ENCODE measurements at regions not wholly inside any gene's neighbourhood (a gene's known extent, or its start where the extent isn't known, plus 50 kb on each side); places are given as distances from the start of the nearest gene placed in this dataset.

DNA sequence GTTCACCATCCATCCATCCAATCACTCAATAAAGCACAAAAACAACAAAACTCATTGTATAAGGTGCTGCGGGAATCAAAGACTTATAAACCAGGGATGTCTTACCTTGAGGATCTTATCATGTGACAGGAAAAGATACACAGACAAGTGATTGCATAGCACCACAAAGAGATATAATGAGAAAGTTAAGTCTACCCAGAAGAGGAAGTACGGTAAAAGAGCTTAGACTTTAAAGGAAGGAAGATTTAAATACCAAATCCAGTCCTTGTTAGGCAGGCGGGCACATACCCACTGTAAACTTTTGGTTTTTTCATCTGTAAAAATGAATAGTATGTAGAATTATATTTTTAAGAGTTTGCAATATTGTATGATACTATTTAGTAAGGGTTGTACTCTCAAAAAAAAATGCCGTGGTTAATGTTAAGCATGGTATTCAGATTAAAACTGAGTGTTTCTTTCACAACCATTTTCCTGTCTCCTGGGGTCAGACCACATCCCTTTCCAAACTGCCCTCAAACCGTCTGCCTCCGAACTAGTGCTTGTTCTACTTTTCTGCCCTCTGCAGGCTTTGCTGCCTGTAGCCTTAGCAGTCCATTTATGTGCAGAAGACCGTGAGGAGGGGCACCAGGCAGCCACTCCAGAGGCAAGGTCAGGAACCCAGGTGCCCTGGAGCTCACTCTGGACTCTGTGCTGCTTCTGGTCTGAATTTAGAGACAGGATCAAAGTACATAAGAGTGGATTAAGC is 179.5 kb upstream of the SYNDIG1 start:
- H3K27ac ChIP-seq, result no peak overlapping the region
- DNase-seq (ENCODE audit: low read depth, low spot score), result no peak

GRCh38 chr20:24283186-24283585 is 186.2 kb upstream of the SYNDIG1 start:
- H3K27ac ChIP-seq, result no peak overlapping the region
- no peak for DNase-seq (ENCODE audit: low read depth, low spot score)

GRCh38 chr20:24277196-24277595 is 192.2 kb upstream of the SYNDIG1 start:
- no peak for DNase-seq (ENCODE audit: low read depth, low spot score)
- no peak overlapping the region for H3K27ac ChIP-seq

DNA sequence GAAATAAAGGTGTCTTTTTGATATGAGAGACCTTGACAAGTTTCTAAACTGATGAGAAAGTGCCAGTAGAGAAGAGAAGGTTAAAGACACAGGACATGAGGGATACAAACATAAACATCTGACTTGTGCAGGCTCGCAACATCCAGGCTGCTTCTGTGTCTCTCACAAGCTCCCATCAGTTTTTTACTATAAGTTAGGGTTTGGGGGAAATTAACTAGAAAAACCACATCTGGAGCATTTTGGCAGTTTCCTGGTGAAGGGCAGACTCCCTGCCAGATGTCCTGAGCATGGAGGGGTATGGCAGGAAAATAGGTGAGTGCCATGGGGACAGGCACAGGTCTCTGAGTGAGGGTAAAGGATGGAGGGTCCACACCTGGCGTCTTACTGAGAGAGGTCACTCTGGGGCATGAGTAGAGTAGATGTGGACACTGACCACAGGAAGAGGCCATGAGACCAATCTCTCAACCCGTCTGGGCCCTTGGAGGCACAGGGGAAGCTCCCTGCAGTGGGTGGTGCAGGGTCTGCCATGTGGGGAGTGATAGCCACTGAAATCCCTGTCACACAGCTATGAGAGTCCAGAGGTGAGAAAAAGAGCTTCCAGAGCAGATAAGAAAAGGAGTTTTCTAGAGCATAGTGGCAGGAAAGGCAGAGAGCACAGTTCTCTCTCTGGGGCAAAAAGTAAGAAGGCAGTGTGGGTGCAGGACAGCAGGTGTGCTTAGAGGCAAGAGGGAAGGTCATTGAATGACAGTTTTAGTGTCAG is 193.3 kb upstream of the SYNDIG1 start:
- no peak overlapping the region for H3K27ac ChIP-seq
- DNase-seq (ENCODE audit: low read depth, low spot score), result no peak

- DNase-seq (ENCODE audit: low read depth, low spot score), result no peak
- H3K27ac ChIP-seq, result no peak overlapping the region
Observed at GRCh38 chr20:24273251-24273650, 196.2 kb upstream of the SYNDIG1 start.

DNA sequence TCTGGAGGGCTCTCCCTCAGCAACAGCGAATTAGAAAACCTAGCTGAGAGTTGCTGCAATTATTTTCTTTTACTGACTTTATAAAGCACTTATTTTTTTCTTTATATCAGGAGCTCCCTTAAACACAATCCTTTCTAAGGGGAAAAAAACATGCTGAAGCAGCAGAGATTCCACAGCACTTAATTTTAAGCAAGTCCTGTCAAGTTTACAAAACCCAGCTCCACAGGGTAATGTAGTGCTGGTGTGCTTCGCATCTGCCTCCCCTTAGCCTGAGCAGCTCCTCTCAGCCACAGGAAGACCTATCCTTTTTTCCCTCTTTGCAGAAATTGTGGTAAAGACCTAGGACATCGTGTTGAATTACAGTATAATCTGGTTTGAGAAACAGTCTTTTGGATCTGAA is 208.1 kb upstream of the SYNDIG1 start:
- DNase-seq (ENCODE audit: low read depth, low spot score), result no peak
- H3K27ac ChIP-seq, result no peak overlapping the region

DNA sequence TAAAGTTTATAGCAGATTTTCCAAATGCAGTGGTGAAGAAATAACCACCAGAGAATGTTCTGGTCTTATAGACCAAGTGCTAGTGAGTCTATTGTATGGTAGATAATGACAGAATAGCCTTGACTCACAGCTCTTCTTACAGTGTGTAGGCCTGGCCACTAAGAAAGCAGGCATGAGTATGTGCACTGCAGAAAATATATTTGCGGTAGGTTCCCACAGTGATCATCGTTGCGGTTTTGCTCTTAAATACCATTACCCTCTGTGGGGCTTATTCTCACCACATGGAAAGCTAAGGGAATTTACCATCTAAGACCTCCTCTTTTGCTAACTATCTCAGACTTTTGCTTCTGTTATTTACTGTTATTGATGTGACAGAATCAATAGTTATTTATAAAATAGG is 212.3 kb upstream of the SYNDIG1 start:
- no peak for DNase-seq (ENCODE audit: low read depth, low spot score)
- H3K27ac ChIP-seq, result no peak overlapping the region

- DNase-seq (ENCODE audit: low read depth, low spot score), result no peak
- no peak overlapping the region for H3K27ac ChIP-seq
Observed at GRCh38 chr20:24256307-24256706, 213.1 kb upstream of the SYNDIG1 start.

DNA sequence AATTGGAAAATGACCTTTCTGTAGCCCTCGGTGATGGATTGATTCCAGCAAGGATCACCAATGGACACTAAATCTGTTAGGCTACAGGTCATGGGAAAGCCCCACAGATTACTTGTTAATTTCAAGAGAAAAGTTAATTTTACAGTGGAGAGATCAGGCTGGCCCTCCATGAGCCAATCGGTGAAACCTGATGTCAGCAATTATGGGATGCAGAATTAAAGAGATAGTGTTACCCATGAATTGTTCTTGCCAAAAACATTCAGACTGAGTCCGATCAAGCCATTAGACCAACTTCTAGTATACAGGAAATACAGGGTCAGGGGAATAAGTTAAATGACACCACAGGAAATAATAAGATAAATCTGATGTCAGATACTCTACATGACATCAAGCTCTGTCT is 214.9 kb upstream of the SYNDIG1 start:
- H3K27ac ChIP-seq, result no peak overlapping the region
- DNase-seq (ENCODE audit: low read depth, low spot score), result no peak

DNA sequence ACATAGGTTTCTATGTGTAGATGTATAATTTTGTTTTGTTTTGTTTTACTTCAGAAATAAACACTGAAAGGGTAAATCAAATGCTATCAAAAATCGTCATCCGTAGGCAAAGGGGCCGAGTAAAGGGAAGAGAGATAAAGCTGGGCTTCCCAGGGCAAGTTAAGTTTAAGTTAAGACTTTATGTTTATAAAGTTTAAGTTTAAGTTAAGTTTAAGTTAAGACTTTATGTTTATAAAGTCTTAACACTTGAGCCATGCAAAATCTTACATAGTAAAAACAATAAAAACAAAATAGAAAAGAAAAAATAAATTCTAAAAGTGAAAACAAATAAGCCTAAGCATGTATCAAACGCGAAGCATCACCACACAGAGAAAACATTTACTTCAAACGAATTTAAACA is 216.1 kb upstream of the SYNDIG1 start:
- no peak overlapping the region for H3K27ac ChIP-seq
- DNase-seq (ENCODE audit: low read depth, low spot score), result no peak

- H3K27ac ChIP-seq, result no peak overlapping the region
- DNase-seq (ENCODE audit: low read depth, low spot score), result no peak
Observed at GRCh38 chr20:24245094-24245493, 224.3 kb upstream of the SYNDIG1 start.

DNA sequence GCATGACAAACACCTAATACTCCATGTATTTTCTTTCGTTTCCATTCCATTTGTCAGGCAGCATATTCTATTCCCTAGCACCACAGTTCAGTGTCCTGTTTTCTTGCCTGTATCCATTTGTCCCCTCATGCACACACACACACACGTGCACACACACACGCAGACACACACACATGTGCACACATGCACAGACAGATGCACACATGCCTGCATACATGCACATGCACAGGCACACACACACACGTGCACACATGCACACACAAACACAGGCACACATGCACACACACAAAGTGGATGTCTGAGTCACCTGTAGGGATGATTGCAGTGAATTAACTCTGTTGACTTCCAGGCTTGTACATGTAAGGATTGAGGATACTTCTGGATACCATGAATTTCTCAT is 226.7 kb upstream of the SYNDIG1 start:
- no peak overlapping the region for H3K27ac ChIP-seq

DNA sequence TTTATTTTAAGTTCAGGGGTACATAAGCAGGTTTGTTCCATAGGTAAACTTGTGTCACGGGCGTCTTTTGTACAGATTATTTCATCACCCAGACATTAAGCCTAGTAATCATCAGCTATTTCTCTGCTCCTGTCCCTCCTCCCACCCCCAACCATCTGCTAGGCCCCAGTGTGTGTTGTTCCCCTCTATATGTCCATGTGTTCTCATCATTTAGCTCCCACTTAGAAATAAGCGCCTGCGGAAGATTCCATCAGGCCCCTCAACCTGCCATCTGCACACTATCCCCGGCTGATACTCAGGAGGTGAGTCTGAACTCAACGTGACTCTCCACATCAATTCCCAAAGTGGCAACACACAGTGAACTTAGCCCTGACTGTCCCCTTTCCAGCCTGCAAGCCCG is 228.0 kb upstream of the SYNDIG1 start:
- no peak overlapping the region for H3K27ac ChIP-seq
- no peak for DNase-seq (ENCODE audit: low read depth, low spot score)

More for the DNA sequence above, 226.7 kb upstream of the SYNDIG1 start:
- DNase-seq (ENCODE audit: low read depth, low spot score), result no peak

GRCh38 chr20:24236963-24237362 is 232.5 kb upstream of the SYNDIG1 start:
- no peak overlapping the region for H3K27ac ChIP-seq

GRCh38 chr20:24236201-24236600 is 233.2 kb upstream of the SYNDIG1 start:
- H3K27ac ChIP-seq, result no peak overlapping the region
- DNase-seq (ENCODE audit: low read depth, low spot score), result no peak

More at GRCh38 chr20:24236963-24237362, 232.5 kb upstream of the SYNDIG1 start:
- no peak for DNase-seq (ENCODE audit: low read depth, low spot score)

DNA sequence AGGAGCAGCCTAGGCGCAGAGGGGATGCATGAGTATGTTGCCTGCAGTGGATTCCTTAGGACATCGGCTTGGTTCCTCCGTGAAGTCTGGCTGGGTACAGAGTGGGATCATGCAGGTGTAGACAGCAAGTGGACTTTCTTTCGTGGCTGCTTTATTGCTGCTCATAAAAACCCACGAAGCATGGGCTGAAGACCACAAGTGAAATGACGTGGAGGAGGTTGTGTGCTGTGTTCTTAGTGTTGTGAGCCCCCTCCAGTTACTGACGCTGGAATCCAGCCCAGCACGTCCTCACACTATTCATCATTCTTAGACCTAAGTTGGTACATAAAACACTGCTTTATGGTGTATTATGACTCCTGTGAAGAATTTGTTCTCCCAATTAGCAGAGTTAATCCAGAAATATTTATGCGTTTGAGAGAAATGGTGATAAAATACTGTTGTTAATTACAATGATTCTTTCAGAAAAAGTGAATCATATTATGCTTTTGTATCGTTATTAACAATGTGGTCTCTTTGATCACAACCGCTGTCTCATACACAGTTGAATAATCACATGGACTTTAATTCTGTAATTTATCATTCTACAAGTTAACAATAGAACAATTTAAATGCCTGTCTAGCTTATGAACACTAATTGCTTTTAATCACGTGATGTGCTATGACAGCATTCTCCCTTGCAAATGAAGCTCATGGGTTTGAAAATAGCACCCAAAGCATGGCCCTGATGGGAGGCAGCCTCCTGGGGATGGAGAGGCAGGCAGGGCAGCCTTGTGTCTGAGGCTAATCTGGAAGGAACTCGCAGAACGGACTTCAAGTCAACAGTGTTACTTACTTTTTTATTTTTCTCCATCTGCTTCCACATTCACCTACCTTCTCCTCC is 233.9 kb upstream of the SYNDIG1 start:
- DNase-seq (ENCODE audit: low read depth, low spot score), result no peak
- H3K27ac ChIP-seq, result no peak overlapping the region

GRCh38 chr20:24227600-24227999 is 239.0 kb upstream of the GGTLC1 start:
- no peak overlapping the region for H3K27ac ChIP-seq
- DNase-seq (ENCODE audit: low read depth, low spot score), result no peak

- DNase-seq (ENCODE audit: low read depth, low spot score), result no peak
Observed at GRCh38 chr20:24212494-24212893, 223.9 kb upstream of the GGTLC1 start.

GRCh38 chr20:24211972-24212371 is 223.4 kb upstream of the GGTLC1 start:
- DNase-seq (ENCODE audit: low read depth, low spot score), result no peak

More at GRCh38 chr20:24212494-24212893, 223.9 kb upstream of the GGTLC1 start:
- H3K27ac ChIP-seq, result no peak overlapping the region

GRCh38 chr20:24210356-24210755 is 221.8 kb upstream of the GGTLC1 start:
- no peak overlapping the region for H3K27ac ChIP-seq
- no peak for DNase-seq (ENCODE audit: low read depth, low spot score)

More at GRCh38 chr20:24211972-24212371, 223.4 kb upstream of the GGTLC1 start:
- H3K27ac ChIP-seq, result no peak overlapping the region

DNA sequence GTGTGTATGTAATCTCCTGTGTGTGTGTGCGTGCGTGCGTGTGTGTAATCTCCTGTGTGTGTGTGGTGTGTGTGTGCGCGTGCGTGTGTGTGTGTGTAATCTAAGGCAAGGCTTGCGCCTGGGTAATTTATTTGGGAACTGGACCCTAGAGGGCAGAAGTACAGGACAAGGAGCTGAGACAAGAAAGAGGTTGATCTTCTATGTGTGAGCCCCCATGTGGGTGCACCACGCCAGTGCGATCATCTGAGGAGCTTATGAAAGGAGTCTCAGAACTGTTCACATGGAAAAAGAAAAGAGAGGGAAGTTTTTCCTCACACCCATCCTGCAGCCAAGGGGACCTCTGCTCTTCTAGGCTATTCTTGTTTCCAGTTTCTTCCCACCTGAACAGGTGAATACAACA is 220.1 kb upstream of the GGTLC1 start:
- no peak for DNase-seq (ENCODE audit: low read depth, low spot score)
- H3K27ac ChIP-seq, result no peak overlapping the region

Measured in epithelial cell of prostate (primary cell).